Left renal pelvis (tissue), 4 donors: ENCODE measurements at regions not wholly inside any gene's neighbourhood (a gene's known extent, or its start where the extent isn't known, plus 50 kb on each side); places are given as distances from the start of the nearest gene placed in this dataset.
"Not testable (repeated sequence)": the region's sequence is repeated elsewhere in the genome, so short reads cannot be mapped to it uniquely, and the experiment has no call there.

Source experiments
- DNase-seq, 4 donors: peaks; one replicate each; pipeline ENCODE4 v3.0.0-alpha.2; 2013; ENCODE audit warnings: low read depth in 4 of 4, low spot score in 3 of 4

DNA sequence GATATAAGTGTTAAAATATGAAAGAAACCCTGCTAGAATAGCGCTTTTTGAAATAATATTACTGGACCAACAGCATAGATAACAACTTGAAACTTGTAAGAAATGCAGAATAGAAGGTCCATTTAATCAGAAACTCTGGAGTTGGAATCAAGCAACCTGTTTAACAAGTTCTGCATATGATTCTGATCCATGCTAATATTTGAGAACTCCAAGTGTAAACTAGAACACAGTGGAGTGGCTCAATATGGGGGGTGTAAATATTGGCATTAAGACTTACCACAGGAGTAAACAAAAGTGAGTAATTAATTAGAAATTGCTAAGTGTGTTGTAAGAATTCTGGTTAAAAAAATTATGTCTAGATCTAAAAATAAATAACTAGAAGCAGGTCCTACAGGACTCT lies 151.2 kb downstream of the SLITRK1 start:
- no peak for DNase-seq

- no peak for DNase-seq
Observed at GRCh38 chr13:83730674-83731073, 151.6 kb downstream of the SLITRK1 start.

GRCh38 chr13:83722443-83722842 lies 159.8 kb downstream of the SLITRK1 start:
- no peak for DNase-seq

DNA sequence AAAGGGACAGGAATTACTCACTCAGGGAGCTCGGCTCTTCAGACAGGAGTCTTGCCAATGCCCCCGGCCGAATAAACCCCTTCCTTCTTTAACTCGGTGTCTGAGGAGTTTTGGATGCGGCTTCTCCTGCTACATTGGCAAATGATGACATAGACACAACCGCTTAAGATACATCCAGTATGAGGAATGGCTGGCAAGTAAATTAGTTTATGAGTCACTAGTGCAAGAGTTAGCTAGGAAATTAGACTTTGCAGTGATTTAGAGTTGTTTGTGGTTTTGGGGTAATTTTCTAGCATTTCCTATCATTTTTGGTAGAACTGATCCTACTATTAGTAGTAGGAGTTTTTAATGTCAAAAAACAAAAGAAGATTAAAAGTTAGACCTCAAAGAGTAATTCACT lies 166.2 kb downstream of the SLITRK1 start:
- no peak for DNase-seq

DNA sequence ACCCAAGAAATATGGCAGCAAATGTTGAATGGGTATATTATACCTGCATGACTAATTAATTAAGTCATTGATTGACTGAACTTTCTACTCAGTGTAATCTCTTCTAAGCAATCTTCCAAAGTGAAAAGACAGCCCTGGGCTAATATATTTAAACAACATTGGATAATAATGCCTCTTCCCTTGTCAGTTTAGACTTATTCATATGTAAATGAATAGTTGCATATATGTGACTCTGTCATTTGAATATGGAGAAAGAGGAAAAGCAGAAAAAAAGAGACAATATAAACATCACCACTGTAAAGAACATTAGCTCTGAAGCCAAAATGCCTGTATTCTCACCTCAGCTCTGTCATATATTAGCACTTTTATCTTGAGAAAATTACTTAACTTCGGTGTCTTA lies 168.0 kb downstream of the SLITRK1 start:
- DNase-seq: no peak

- no peak for DNase-seq
Observed at GRCh38 chr13:83710133-83710515, 172.2 kb downstream of the SLITRK1 start.

- no peak for DNase-seq
Observed at GRCh38 chr13:83709426-83710132, 172.7 kb downstream of the SLITRK1 start.

- DNase-seq: no peak
Observed at GRCh38 chr13:83702021-83702420, 180.3 kb downstream of the SLITRK1 start.

GRCh38 chr13:83692800-83693199 lies 189.5 kb downstream of the SLITRK1 start:
- DNase-seq: no peak

GRCh38 chr13:83691966-83692365 lies 190.3 kb downstream of the SLITRK1 start:
- DNase-seq: no peak

- no peak for DNase-seq
Observed at GRCh38 chr13:83681547-83681946, 200.7 kb downstream of the SLITRK1 start.

- no peak for DNase-seq
Observed at GRCh38 chr13:83677985-83678384, 204.3 kb downstream of the SLITRK1 start.

DNA sequence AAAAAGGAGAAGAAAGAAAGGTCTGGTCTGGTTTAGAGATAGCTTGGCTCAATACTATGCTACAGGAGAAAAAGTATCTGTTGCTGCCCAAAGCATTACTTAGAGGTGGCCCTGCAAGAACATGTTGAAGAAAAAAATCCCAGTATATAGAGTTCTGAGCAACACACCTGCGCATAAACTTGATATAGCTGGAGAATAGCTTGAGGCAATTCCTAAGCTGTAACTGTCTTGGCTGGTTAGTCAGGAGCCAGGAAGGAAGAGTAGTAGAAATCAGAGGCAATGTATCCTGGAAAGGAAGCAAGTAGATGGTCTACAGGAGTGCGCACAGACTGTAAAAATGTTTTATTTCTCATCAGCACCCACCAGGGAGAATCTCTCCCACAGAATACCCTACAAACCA lies 209.7 kb downstream of the SLITRK1 start:
- no peak for DNase-seq

- DNase-seq: no peak
Observed at GRCh38 chr13:83667606-83668005, 214.7 kb downstream of the SLITRK1 start.

GRCh38 chr13:83666141-83666540 lies 216.1 kb downstream of the SLITRK1 start:
- DNase-seq: no peak

DNA sequence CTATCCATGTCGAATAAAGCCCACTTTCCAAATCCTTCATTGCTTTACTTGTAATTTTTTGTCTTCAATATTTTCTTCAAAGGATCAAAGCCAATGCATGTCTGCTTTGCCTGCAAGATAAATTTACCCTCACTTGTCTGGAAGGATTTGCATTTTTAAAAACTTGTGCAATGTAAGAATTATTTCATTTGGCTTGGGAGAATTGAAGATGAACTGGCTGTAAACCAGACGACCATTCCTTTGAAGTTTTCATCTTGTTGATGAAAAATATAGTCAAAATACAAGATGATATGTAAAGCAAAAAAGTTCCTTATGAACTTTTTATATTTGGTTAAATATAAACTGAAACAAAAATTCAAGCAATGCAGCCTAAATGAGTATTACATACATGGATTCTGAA lies 225.0 kb downstream of the SLITRK1 start:
- no peak for DNase-seq

- not testable (repeated sequence) for DNase-seq
Observed at GRCh38 chr13:83642617-83643016, 239.7 kb downstream of the SLITRK1 start.

DNA sequence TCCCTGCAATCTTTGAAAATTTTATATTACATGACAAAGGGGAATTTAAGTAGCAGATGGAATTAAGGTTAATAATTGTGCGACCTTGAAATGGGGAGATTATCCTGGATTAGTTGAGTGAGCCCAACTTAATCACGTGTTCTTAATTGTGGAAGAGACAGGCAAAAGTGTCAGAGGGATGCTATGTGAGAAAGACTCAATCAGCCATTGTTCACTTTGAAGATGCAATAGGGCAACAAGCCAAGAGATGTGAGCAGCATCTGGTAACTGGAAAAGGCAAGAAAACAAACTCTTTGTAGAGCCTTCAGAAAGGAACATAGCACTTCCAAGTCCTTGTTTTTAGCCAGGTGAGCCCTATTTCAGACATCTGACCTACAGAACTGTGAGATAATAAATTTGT lies 247.7 kb downstream of the SLITRK1 start:
- no peak for DNase-seq

DNA sequence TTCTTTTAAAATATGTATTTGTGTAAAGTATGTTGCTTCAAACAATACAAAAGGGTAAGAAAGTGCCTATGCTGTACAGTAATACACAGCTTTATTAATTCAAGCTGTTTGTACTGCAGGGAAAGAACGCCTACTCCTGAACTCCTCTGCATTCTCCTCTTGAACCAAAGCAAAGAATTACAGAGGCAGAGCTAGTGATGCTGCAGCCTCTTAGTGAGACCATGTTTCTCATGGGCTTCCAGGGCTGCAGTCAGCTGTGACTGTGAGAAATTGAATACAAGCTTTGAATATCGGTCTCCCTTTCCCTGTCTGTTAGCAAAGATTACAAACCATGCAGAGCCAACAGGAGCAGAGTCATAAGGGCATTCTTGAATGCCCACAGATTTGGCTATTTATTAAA lies 248.5 kb downstream of the SLITRK1 start:
- peak in 1 of 4 donors; percentile 1 for DNase-seq

- no peak for DNase-seq
Observed at GRCh38 chr13:83622422-83622784, 259.9 kb downstream of the SLITRK1 start.

GRCh38 chr13:83621765-83622421 lies 260.4 kb downstream of the SLITRK1 start:
- no peak for DNase-seq

- no peak for DNase-seq
Observed at GRCh38 chr13:83620530-83621220, 261.6 kb downstream of the SLITRK1 start.
